ENCODE measurements at regions not wholly inside any gene's neighbourhood (a gene's known extent, or its start where the extent isn't known, plus 50 kb on each side); places are given as distances from the start of the nearest gene placed in this dataset.

DNA sequence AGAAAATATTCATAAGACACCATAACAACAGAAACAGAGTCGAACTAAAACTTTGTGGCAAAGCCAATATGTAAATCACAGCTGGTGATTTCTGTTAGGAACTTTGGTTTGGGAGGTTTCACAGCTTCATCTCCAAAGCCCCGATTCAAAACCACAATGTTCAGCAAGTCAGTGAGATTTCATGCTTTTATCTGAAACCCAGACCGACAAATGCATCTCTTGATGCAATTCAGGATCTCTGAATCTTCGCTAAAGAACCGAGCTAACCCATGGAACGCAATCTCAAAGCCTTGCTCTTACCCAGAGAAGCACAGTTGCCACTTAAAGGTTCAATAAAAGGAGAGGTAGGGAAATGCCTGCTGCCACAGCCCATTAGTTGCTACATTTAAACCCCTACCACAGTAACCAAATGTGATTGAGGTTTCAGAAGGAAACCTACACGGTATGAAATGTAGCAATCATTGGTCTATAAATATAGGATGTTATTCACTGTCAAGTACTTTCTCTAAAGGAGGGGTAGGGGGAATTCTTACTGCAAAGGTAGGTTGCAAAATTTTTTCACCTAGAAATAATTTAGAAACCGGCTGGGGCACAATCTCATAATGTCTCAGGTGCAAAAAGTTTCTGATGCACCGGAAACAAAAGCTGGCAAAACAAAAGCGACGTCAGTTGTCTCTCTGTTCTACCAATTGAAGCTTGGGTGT is 381.0 kb upstream of the ARID1B start:
- DNase-seq (no peak), ATAC-seq (no peak)
- Histone ChIP-seq H3K27ac (ENCODE audit: low read length) (no peak overlapping the region), H3K27me3 (ENCODE audit: control insufficient read depth, insufficient read depth) (no peaks in the 10 kb centered on the region), H3K4me3 (ENCODE audit: low read length) (no peak overlapping the region), H3K9me3 (ENCODE audit: control insufficient read depth, low read length) (no peaks in the 10 kb centered on the region), H3K4me1 (ENCODE audit: control insufficient read depth, insufficient read depth, low read length) (no peaks in the 10 kb centered on the region)
- 69% methylated on average over 11 of the region's 11 CpGs for WGBS
- intact Hi-C loops (cut with DNase I): no loop called here

DNA sequence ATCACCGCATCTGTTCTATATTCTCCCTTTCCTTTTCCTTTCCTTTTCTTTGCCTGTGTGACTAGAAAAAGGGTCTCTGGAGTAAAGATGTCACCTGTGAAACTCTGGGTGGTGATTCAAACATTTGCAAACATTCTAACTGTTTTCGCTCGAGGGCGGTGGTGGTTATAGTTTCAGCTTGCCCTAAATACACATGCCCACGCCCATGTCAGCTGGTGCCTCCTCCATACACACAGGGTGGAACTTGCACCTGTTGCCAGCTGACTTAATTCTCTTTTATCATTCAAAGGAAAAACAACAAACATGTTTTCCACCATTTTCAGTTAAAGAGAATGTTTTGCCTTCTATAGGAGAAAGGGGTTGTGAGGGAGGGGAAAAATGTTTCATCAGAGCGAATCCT is 381.9 kb upstream of the ARID1B start:
- no peaks in the 10 kb centered on the region for H3K4me1 ChIP-seq (ENCODE audit: control insufficient read depth, insufficient read depth, low read length)
- H3K4me3 ChIP-seq (ENCODE audit: low read length): no peak overlapping the region
- H3K27ac ChIP-seq (ENCODE audit: low read length): no peak overlapping the region
- H3K9me3 ChIP-seq (ENCODE audit: control insufficient read depth, low read length): no peaks in the 10 kb centered on the region
- no peaks in the 10 kb centered on the region for H3K27me3 ChIP-seq (ENCODE audit: control insufficient read depth, insufficient read depth)
- DNase-seq (no peak), ATAC-seq (no peak)
- intact Hi-C loops (cut with DNase I): no loop called here
- 94% methylated on average over 6 of the region's 6 CpGs for WGBS

DNA sequence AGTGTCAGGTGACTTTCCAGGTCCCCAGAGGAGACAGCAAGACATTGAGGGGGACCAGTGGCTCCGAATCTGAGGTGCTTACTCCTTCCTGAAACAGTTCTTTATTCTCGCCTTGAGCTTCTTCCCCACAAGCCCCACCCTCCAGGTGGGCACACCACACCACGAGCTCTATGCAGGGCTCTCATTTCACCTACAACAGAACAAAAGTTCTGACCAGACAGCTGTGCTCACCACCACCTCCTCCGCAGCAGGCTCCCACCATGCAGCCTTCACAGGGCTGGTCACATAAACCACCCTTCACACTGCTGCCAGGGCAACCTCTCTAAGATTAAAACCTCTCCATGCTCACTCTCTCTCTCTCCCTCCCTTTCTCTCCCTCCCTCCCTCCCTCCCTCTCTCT is 384.5 kb upstream of the ARID1B start:
- WGBS: 78% methylated on average over 4 of the region's 4 CpGs
- DNase-seq (no peak), ATAC-seq (no peak)
- H3K27ac ChIP-seq (ENCODE audit: low read length): no peak overlapping the region
- H3K27me3 ChIP-seq (ENCODE audit: control insufficient read depth, insufficient read depth): no peaks in the 10 kb centered on the region
- H3K4me1 ChIP-seq (ENCODE audit: control insufficient read depth, insufficient read depth, low read length): no peaks in the 10 kb centered on the region
- intact Hi-C loops (cut with DNase I): no loop called here
- no peak overlapping the region for H3K4me3 ChIP-seq (ENCODE audit: low read length)
- H3K9me3 ChIP-seq (ENCODE audit: control insufficient read depth, low read length): no peaks in the 10 kb centered on the region

DNA sequence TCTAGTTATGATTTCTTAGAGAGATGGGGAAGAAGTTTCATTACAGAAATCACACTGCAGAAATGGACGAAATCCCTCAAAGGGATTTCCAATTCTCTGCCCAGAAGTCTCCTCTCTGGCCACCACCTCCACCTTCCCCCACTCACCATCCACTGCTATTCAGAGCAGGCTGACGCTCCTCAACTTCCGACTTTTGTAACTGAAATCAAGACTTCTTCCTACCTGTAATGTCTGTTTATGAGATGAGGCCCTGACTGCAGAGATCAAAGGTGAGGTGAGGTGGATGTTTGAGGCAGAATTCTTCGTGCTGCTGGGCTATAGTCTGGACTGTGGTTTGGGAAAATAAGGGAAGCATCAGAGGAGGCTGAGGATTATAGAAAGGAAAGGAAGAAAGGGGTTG is 385.2 kb upstream of the ARID1B start:
- DNase-seq: no peak
- intact Hi-C loops (cut with DNase I): no loop called here
- WGBS: 91% methylated on average over 4 of the region's 4 CpGs
- Histone ChIP-seq H3K9me3 (ENCODE audit: control insufficient read depth, low read length) (no peaks in the 10 kb centered on the region), H3K4me1 (ENCODE audit: control insufficient read depth, insufficient read depth, low read length) (no peaks in the 10 kb centered on the region), H3K27ac (ENCODE audit: low read length) (no peak overlapping the region), H3K27me3 (ENCODE audit: control insufficient read depth, insufficient read depth) (no peaks in the 10 kb centered on the region), H3K4me3 (ENCODE audit: low read length) (no peak overlapping the region)
- ATAC-seq: no peak

DNA sequence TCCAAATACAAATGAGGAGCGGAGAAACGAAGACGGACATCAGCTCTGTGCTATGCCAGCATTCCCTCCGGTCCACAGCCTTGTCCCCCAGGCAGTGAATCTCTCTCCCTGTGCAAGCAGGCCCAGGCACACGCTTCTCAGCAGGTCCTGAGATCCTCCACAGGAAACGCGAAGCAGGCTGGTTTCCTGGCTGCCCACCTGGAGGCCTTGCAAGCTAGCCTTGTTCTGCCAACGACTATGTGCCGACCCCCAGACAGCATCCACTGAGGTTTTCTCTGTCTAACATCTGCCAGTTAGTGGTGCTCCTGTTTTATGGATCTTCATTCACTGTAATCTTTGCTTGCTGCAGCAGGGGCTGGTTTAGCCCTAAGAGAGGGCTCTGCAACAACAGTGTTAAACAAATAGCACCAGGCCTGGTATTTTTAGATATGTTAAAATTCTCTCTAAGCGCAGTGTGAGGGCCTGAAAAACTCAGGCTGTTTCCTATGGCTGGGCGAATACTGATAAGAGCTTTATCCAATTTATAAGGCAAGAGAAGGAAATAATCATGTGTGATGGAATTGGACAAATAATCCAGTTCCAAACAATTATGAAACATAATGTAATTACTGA is 386.0 kb upstream of the ARID1B start:
- no peak overlapping the region for H3K27ac ChIP-seq (ENCODE audit: low read length)
- DNase-seq (no peak), ATAC-seq (no peak)
- WGBS: 69% methylated on average over 11 of the region's 11 CpGs
- no peaks in the 10 kb centered on the region for H3K4me1 ChIP-seq (ENCODE audit: control insufficient read depth, insufficient read depth, low read length)
- no peaks in the 10 kb centered on the region for H3K27me3 ChIP-seq (ENCODE audit: control insufficient read depth, insufficient read depth)
- no peaks in the 10 kb centered on the region for H3K9me3 ChIP-seq (ENCODE audit: control insufficient read depth, low read length)
- intact Hi-C loops (cut with DNase I): no loop called here
- H3K4me3 ChIP-seq (ENCODE audit: low read length): no peak overlapping the region

DNA sequence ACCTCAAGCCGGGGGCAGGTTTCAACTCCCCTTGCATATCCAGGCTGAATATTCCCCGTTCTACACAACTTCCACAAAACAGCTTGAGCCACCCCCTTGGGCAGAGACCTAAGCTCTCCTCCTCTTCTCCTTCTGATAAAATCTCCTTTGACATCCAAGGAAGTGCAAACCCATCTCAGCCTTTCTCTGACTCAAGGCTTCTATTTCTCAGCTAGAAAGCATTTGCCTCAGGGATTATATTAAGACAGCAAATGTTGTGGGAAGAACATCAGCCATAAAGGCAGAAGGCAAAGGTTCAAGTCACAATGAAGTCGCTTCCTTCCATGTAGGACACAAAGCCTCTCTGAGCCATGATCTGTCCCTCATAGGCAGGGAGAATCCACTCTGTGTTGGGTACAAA is 386.6 kb upstream of the ARID1B start:
- no peaks in the 10 kb centered on the region for H3K27me3 ChIP-seq (ENCODE audit: control insufficient read depth, insufficient read depth)
- no peaks in the 10 kb centered on the region for H3K4me1 ChIP-seq (ENCODE audit: control insufficient read depth, insufficient read depth, low read length)
- no peak overlapping the region for H3K27ac ChIP-seq (ENCODE audit: low read length)
- ATAC-seq (no peak), DNase-seq (no peak)
- intact Hi-C loops (cut with DNase I): no loop called here
- WGBS: 67% methylated on average over 3 of the region's 3 CpGs
- no peak overlapping the region for H3K4me3 ChIP-seq (ENCODE audit: low read length)
- H3K9me3 ChIP-seq (ENCODE audit: control insufficient read depth, low read length): no peaks in the 10 kb centered on the region

DNA sequence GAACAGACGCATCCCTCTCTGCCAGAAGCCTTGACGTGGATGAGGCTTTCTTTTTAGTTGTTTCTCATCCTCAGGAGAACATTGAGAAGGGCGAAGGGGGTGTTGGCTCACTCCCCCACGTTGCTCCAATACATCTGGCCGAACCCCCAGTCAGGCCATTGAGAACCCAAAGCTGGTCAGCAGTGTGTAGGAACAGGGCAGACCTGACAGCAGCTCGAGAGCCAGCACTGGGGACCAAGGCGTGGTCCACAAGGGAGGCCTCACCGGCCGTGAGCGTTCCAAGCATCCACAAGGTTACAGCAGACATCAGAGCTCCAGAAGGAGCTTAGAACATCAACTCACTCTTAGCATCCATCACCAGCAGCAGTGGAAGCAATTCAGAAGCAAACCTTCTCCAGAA is 387.9 kb upstream of the ARID1B start:
- Histone ChIP-seq H3K27me3 (ENCODE audit: control insufficient read depth, insufficient read depth) (no peaks in the 10 kb centered on the region), H3K4me3 (ENCODE audit: low read length) (no peak overlapping the region), H3K9me3 (ENCODE audit: control insufficient read depth, low read length) (no peaks in the 10 kb centered on the region), H3K27ac (ENCODE audit: low read length) (no peak overlapping the region), H3K4me1 (ENCODE audit: control insufficient read depth, insufficient read depth, low read length) (no peaks in the 10 kb centered on the region)
- no peak for DNase-seq
- WGBS: 85% methylated on average over 10 of the region's 10 CpGs
- ATAC-seq: no peak
- intact Hi-C loops (cut with DNase I): no loop called here

DNA sequence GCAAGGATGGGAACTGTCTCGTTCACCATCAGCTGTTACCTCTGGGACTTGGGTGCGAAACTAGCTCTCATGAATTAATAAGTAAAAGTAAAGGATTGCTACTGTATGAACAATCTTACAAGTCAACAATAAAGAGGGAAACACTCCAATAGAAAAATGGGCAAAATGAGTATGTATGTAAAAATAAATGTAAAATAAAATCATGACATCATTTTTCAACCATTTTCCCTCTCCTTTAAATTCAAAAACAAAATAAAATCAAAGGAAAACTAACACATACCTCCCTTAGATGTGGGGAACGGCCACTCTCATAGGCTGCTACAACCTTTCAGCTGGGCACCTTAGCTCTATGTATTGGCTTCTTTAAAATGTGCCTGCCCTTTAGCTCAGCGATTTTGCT is 389.7 kb upstream of the ARID1B start:
- no peaks in the 10 kb centered on the region for H3K4me1 ChIP-seq (ENCODE audit: control insufficient read depth, insufficient read depth, low read length)
- no peak overlapping the region for H3K4me3 ChIP-seq (ENCODE audit: low read length)
- no peak overlapping the region for H3K27ac ChIP-seq (ENCODE audit: low read length)
- no peaks in the 10 kb centered on the region for H3K27me3 ChIP-seq (ENCODE audit: control insufficient read depth, insufficient read depth)
- DNase-seq: no peak
- intact Hi-C loops (cut with DNase I): no loop called here
- no peaks in the 10 kb centered on the region for H3K9me3 ChIP-seq (ENCODE audit: control insufficient read depth, low read length)
- no peak for ATAC-seq
- WGBS: 91% methylated on average over 4 of the region's 4 CpGs

DNA sequence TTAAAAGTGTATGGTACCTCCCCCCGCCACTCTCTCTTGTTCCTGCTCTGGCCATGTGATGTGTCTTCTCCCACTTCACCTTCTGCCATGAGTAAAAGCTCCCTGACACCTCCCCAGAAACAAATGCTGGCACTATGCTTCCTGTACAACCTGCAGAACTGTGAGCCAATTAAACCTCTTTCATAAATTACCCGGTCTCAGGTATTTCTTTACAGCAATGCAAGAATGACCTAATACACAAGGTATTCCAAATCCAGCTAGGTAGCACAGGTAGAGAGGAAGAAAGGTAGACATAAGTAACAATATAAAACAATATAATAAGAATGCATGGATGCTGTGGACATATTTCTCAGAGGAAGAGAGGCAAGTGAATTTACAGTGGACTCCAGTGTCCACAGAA is 394.1 kb upstream of the ARID1B start:
- DNase-seq: no peak
- intact Hi-C loops (cut with DNase I): no loop called here
- Histone ChIP-seq H3K4me1 (ENCODE audit: control insufficient read depth, insufficient read depth, low read length) (peaks cover 2% of the 10 kb centered on the region), H3K4me3 (ENCODE audit: low read length) (no peak overlapping the region), H3K9me3 (ENCODE audit: control insufficient read depth, low read length) (no peaks in the 10 kb centered on the region), H3K27ac (ENCODE audit: low read length) (no peak overlapping the region), H3K27me3 (ENCODE audit: control insufficient read depth, insufficient read depth) (no peaks in the 10 kb centered on the region)
- WGBS: 88% methylated on average over 2 of the region's 2 CpGs
- ATAC-seq: no peak

DNA sequence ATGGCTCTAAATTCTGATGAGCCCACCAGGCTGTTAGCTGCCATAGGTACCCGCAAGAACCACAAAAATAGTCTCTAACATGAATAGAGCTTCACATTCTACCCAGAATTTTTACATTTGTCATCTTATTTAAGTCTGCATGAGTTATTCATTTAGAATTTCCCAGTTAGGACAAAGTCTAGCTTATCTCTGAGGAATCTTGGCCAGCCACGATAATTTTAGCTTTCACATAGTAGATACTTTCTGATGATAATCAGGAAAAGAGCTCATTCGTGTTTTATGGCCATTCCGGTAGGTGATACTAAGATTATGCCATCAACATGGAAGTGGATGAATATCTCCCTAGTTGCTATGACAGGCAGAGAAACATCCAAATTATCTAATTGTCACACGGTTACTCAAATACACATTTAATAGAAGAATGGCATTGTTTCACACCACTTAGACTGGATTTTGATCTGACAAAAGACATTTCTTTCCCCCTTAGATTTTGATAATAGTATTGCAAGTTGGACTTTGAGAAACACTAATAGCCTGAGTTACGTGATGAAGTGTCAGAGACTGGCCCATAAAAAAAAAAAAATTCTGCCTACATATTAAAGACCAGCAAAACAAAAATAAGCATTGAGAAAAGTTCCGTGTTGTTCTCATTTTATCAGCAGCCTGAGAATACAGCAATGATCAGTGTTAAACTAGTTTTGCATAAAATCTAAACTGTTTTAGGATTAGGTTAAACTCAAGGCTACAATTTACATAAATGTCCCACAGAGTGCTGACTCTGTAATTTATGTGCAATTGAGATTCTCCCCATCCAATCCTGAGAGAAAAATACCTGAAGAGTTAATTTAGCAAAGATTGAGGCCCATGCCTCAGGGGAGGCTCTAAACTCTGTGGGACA is 397.5 kb upstream of the ARID1B start:
- WGBS: 56% methylated on average over 7 of the region's 7 CpGs
- no peak overlapping the region for H3K4me3 ChIP-seq (ENCODE audit: low read length)
- ATAC-seq (no peak), DNase-seq (no peak)
- no peaks in the 10 kb centered on the region for H3K9me3 ChIP-seq (ENCODE audit: control insufficient read depth, low read length)
- intact Hi-C loops (cut with DNase I): no loop called here
- no peaks in the 10 kb centered on the region for H3K27me3 ChIP-seq (ENCODE audit: control insufficient read depth, insufficient read depth)
- H3K4me1 ChIP-seq (ENCODE audit: control insufficient read depth, insufficient read depth, low read length): peaks cover 2% of the 10 kb centered on the region
- H3K27ac ChIP-seq (ENCODE audit: low read length): no peak overlapping the region

DNA sequence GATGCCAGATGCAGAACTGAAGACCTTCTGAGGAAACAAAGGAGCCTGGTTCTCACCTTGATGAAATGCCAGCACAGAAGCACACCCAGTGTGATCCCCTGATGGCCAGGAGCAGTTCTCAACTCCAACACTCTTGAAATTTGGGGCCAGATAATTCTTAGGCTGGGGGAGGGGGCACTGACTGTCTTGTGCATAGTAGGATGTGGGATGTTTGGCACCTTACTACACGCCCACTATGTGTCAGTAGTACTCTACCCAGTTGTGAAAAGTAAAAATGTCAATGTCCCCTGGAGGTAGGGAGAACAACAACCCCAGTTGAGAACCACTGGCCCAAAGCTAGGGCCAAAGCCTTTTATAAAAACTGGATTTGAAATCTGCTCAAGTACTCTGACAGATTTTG is 398.3 kb upstream of the ARID1B start:
- 84% methylated on average over 1 of the region's 1 CpG for WGBS
- Histone ChIP-seq H3K27me3 (ENCODE audit: control insufficient read depth, insufficient read depth) (no peaks in the 10 kb centered on the region), H3K4me3 (ENCODE audit: low read length) (no peak overlapping the region), H3K4me1 (ENCODE audit: control insufficient read depth, insufficient read depth, low read length) (peaks cover 2% of the 10 kb centered on the region), H3K27ac (ENCODE audit: low read length) (no peak overlapping the region), H3K9me3 (ENCODE audit: control insufficient read depth, low read length) (no peaks in the 10 kb centered on the region)
- intact Hi-C loops (cut with DNase I): no loop called here
- no peak for ATAC-seq
- DNase-seq: no peak
